ENCODE measurements at regions not wholly inside any gene's neighbourhood (a gene's known extent, or its start where the extent isn't known, plus 50 kb on each side); places are given as distances from the start of the nearest gene placed in this dataset.
A peak's percentile ranks its signal among the peaks of the same experiment; 100 is the strongest.

DNA sequence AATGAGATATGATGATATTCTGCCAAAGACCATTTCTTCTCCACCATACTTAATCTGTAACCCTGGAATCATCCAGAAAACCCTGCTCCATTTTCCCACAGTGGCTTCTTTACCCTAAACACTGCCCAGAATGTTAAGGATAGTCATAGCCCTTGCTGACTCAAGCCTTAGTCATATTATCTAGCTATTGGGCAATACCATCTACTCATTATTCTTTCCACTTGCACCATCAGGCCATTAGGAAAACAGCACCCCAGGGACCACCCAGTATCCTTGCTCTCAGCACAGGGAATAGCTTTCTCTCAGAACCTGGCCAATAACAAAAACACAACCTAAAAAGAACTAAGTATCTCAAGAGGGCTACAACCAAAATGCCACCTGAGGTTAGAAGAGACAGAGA is 445.7 kb upstream of the SLC14A2 start:
- DNase-seq = peak; percentile 16

DNA sequence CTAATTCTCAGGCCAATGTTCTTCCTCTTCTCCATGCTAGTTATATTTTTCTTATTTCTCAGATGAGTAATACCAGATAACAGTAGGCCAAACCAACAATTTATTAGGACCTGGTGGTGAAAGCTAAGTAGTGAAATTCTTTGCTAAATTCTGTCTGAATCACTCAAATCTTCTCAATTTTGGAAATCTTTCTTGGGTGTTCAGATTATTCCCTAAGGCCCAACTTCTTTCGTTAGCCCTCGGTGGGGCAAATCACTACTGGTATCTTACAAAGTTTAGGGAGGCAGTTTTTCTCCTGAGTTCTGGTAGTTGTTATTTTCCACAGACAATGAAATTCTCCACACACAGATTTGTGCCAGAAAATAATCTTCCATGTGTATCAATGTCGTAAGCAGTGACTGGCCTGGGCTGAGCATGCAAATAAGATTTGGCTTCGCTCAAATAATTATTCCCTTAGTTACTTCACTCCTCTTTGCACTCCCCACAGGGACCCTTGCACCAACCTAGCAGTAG is 443.5 kb upstream of the SLC14A2 start:
- DNase-seq = no peak

DNA sequence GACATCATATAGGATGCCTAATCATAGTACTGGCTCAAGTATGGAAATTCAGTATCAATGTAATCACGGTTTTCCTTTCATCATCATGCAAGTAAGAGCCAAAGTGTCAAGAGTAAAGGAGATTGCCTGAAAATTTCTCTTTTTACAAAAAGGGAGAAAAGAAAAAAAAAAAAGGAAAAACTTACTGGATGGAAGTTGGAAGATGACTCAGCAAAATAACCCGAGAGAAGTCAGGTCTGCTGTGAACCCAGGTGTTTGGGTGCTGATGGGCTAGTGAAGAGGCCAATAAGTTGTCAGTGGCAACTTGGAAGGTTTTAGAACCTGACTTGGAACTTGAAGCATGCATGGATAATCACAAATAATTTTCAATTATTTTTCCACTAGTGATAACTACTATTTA is 441.9 kb upstream of the SLC14A2 start:
- no peak for DNase-seq

DNA sequence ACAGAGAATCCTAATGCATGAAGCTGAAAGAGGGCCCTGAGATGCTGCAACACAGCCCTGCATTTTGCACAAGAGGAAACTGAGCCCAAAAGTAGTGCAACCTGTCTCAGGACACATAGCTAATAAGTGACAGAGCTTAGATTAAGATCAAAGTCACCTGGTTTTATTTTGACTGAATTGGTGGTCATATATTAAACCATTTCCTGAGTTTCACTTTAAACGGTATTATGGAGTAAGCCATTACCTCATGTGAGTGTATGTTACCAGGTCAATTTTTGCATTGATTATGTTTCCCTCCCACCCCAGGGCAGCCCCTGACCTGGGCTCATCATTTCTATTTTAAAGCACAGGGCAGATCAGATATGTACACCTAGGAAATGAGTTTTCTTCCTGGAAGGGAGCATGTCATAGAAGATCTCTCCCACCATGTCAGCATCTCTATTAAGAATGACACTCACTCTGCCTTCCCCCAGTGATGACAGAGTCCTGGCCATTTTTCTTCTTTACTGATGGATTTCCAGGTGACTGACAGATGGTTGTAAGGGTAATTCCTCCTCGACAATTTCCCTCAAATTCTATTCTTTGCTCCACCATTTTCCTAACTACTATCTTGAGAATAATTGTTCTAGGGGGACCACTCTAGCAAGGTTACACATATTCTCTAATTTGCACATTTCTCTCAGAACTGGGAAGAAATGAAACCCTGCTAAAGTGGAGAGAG is 441.3 kb upstream of the SLC14A2 start:
- DNase-seq = no peak

DNA sequence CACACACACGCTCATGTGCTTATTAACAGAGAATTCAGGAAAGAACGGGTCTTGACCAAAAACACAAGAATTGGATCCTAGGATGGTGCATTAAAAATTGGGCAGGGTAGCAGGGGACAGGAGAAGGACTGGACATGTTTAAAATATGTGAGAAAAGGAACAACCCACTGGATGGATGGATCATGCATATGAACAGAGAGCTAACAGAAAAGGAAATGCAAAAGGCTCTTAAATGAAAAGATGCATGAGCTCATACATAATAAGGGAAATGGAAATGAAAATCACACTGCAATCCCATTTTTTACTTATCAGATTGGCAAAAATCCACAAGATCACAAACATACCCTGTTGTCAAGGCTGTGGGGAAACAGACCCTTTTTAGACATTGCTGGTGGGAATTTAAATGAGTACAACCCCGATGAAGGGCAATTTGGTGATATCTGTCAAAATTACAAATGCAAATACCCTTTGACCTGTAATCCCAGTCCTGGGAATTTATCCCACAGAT is 440.6 kb upstream of the SLC14A2 start:
- DNase-seq = no peak

DNA sequence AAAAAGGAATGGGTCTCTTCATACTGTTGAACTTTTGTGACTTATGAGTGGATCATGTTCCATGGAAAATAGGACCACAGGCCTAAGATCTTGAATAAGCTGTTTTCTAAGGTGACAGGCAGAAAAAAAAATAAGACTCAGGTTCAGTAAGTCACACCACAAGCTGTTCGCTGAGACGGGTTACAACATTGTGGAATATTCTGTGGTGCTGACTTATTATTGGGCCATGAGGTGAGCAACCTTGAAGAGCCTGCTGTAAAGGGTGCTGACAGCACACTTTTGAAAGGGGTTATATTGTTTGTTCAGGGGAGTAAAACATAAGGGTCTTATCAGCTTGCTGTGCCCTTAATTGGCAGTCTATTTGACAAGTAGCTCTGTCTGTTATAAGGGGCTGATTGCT is 439.8 kb upstream of the SLC14A2 start:
- no peak for DNase-seq

DNA sequence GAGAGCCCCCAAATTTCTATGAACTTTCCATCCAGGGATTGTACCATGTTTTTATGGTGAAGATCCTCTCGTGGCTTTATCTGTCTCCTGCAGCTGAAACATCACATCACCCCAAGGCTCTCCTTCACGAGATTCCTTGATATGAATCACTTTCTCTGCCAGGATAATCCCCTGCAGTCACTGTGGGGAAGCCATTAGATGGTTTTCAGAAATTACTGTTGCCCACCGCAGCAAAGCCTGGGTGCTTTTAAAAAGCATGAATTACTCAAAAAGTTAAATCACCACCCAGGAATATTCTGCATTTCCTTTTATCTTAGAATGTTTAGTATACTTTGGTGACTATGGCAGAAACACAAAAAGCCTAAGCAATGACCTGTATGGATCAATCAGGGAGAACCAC is 428.4 kb upstream of the SLC14A2 start:
- DNase-seq = no peak

DNA sequence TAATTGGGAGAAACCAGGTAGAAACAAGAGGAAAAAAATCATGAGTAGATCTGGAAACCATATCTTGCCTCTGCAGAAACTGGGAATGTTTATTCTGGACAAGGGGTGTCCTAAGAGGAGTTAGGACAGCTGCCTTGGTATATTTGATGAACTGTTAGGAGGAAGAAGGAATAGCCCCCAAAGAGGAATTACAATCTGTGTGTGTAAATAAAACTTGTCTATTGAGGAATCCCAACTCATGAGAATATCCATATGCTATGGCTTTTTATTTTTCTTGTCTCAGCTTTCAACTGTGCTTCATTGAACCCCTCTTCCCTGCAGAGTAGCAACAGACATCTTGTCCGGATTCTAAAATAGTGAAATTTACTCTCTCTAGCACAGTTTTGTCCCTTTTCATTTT is 423.5 kb upstream of the SLC14A2 start:
- DNase-seq = peak; percentile 32

DNA sequence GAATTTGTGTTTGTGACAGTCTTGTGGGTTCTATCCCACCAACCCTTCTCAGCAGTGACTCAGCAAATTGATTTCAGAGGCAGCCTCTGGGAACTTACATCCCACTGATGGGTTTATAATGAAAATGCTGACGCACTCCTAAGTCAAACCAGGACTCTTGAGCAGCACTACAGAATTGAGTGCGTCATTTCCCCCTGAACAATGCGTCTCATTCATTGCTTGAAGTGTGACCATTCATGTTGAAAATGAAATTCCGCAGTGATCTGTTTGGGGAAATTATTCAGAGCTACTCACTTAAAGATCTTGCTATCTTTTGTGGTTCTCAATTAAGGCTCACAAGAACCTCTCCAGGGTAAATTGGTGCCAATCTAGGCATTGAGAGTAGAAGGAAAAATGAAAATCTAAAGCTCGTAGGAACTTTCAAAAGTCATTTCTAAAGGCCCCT is 417.7 kb upstream of the SLC14A2 start:
- DNase-seq = peak; percentile 89

DNA sequence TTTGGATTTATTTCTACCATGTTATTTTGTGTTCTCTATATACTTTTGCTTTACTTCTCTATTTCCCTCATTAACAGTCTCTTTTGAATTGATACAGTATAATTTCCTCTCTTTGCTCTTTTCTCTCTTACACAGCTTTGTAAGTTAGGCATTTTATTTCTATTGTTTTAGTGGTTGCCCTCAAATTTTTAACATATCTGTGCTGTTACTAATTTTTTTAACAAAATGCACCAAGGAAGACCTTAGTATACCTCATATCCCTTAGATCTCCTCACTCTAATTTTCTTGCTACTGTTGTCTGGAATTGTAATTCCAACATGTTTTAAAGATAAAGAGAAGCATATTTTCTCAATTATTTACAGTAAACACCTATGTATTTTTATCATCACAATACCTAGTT is 416.8 kb upstream of the SLC14A2 start:
- DNase-seq = no peak

DNA sequence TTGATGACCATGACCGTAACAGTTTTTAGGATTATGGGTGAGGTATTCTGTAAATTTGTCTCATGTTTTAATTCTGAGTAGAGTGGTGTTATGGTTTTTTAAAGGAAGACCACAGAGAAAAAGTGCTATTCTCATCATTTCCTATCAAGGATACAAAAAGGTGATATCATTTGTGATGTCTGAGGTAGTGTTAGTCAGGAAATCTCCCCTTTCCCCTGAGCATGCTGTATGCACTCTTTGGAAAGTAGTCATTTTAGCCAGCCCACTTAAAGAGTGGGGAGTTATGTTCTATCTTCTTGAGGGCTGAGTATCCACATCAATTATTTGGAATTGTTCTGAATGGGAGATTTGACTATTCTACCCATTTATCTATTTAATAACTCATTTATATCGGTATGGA is 414.2 kb upstream of the SLC14A2 start:
- DNase-seq = no peak

DNA sequence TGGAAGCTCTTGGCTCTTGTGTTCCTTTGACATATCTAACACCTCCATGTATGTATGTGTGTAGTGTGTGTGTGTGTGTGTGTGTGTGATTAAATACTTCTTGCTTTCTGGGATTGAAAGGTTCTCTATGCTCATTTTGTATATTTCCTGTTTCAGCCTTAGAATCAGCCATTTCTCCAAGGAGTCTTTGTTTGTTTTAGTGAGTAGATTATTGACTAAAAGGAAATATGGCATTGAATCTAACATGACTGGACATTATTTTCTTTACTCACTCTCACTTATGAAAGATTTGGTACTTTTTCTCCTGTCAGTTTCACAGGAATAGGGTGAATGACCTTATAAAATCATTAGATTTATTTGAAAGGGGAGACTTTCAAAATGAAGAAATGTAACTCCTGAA is 413.8 kb upstream of the SLC14A2 start:
- peak; percentile 35 for DNase-seq

DNA sequence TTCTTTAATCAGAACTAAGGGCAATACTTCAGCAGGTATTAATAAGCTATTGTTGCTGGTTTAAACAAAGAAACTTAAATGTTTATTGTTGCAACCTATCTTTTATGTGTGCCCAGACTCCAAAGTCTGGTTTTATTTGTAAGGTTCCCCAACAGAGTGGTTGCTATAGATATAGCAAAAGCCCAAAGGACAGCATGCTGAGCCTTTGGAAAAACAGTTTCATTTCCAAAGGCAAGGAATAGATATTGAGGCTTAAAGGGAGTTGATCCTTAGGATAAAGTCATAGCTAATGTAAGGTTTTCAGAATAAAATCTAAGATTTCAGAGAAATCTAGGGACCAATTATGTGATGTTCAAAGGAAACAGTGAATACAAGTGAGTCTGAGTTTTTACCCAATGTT is 413.2 kb upstream of the SLC14A2 start:
- peak; percentile 28 for DNase-seq

DNA sequence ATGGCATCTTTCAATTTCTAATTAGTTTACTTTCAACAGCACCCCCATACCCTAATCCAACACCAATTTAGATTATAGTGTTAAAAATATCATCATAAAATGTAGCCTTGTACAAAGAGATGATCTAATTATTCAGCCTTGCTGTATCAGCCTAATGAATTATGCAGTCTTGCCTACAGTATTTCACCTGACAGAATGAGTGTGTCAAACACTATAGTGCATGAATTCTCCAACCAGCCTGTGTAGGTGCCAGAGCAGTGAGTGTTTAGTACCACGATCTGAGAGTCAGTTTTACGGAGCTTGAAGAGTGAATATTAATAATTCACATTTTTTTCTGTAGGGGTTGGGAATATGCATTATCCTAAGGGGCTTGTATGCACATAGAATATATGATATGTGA is 411.6 kb upstream of the SLC14A2 start:
- DNase-seq = no peak

DNA sequence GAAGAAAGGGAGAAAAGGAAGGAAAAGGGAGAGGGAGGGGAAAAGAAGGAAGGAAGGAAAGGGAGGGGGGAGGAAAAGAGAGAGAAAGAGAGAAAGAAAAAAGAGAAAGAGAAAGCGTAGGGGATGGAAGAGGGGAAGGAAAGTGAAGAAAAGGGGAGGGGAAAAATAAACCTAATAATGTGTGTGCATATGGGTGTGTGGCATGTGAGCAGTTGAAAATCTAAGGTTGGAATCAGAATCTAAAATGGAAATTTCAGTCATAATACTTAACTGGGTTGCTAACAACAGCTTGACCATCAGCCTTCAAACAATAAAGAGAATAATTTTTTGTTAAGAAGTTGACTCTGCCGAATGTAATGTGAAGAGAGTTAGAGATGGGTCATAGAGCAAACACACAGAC is 407.9 kb upstream of the SLC14A2 start:
- no peak for DNase-seq

DNA sequence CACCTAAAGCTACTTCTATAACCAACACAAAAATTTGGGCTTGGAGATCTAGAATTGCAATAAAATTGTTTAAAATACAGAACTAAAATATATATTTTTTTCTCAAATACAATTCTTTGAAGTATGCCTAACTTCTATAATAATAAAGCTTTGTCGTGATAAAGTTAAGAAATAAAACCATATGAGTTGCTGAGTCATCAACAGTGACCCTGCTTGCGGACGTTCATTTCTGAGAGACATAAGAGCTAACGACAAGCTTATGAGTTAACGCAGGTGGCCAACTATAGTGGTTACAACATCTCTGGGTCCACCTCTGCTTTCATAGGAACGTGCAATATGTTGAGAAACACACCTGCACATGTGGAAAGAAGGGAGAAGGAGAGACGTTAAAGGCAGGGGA is 407.1 kb upstream of the SLC14A2 start:
- no peak for DNase-seq

DNA sequence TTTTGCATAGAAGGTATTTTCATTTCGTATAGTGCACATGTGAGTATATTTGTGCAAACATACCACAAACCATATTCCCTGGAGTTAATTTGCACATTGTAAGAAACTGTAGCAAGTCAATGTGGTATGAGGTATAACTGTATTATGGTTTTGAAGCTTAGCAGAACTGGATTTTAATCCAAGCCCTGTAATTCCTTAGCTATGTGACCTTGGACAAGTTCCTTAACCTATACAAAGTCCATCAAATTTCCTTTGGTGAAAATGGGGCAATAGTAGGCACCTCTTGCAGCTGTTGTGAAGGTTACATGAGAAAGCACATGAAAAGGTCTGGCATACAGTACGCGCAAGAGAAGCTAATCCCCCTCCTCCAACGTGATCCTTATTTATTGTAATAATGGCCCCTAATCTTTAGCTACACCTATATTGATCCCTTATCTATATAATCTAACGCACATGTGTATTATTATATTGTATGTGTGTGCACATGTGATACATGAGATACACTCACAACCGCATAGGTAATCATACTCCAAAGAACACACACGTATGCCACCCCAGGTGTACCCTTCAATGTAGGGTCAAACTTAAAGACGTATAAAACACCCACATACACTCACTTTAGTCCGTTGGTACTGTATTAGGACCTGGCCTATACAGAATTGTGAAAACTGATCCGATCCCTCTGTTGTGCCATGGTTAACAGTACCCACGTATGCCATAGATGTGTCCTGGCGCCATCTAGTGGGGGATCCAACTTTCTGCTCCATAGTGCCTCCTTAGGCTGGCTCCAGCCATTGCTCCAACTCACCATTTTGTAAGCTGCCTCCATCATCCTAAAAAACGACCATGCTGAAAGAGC is 402.9 kb upstream of the SLC14A2 start:
- DNase-seq = peak; percentile 96

DNA sequence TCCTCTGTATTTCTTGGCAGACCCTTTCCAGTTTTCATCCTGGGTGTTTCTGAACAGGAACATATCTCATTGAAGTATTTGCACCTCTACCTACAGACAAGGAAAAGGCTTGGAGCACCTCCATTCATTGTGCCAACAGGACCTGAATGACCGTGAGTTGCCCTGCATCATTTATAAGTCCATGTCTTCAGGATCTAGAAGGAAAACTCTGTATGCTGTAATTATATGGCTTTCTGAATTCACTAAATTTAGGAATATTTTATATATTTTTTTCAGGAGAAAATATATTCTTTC is 402.3 kb upstream of the SLC14A2 start:
- DNase-seq = no peak

DNA sequence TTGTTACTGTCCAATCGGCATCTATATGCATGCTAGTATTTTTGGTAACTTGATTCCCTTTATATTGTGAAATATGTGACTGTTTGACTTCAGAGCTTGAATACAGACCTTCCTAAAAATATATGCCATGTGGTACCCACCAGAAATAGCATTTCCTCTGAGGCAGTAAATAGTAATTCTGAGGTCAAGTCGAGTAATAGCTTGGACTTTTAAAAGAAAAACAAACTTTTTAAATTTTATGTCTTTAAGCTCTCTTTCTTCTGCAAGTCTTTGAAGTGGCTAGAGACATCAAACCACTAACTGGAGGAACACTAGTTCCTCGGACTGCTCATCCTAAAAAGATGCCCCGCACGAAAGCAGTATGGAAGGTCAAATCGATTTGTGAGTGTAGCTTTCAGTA is 396.8 kb upstream of the SLC14A2 start:
- DNase-seq = no peak

DNA sequence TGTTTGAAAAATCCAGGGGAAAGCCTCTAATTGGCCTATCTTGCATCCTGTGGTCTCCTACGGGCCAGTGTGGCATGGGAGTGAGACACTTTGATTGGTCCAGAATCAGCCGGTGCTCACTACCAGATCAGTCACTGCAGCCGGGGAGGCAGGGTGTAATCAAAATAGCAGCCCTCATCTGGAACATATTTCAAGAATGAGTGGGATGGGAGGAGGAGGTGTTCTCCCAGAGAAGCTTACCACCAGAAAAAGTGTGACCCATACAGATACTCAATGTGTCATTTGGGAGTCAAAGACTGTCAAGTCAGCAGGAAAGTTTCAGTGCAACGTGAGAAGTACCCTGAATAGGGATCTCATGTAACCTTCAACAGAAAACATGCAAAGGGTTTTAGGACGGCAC is 393.9 kb upstream of the SLC14A2 start:
- DNase-seq = no peak

DNA sequence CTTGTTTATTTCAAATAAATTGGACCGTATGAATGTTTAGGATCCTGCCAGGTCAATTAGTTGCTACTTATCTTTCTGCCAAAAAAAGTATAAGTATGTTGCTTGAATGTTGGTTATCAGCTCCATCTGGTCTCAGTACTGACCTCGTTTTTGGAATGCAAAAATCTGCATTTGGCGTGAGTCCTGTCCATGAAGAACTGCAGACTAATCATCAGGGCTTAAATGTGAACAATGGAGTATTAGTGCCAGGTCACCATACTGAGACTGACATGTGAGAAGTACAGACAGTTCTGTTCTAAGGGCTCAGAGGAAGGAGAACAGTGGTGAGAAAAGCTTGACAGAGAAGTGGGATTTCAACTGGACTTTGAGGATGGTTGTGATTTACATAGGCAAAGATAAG is 393.1 kb upstream of the SLC14A2 start:
- DNase-seq = no peak

DNA sequence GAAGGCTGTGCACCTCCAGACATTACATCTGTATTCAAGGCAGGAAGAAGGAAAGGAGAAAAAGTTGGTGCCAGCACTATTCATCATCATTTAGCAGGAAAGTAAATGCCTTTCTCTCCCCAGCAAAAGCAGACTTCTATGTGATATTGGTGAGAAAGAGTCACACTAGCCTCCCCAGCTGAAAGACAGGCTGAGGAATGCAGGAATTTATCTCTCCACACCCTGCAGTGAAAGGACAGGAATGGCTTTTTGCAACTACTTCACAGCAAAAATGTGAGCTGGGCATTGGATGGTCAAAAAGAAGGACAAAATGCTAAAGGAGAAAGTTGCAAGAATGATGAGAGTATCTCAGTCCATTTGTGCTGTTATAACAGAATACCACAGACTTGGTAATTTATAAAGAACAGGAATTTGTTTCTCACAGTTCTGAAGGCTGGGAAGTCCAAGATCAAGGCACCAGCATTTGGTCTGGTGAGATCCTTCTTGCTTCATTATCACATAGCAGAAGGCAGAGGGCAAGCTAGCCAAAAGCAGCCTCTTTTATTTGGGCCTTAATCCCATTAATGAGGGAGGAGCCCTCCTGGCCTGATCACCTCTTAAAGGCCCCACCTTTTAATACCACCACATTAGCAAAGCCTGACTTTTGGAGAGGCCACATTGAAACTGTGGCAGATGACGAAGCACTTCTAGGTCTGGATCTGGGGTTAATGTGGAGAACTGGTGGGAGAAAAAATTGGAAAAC is 388.1 kb upstream of the SLC14A2 start:
- no peak for DNase-seq

DNA sequence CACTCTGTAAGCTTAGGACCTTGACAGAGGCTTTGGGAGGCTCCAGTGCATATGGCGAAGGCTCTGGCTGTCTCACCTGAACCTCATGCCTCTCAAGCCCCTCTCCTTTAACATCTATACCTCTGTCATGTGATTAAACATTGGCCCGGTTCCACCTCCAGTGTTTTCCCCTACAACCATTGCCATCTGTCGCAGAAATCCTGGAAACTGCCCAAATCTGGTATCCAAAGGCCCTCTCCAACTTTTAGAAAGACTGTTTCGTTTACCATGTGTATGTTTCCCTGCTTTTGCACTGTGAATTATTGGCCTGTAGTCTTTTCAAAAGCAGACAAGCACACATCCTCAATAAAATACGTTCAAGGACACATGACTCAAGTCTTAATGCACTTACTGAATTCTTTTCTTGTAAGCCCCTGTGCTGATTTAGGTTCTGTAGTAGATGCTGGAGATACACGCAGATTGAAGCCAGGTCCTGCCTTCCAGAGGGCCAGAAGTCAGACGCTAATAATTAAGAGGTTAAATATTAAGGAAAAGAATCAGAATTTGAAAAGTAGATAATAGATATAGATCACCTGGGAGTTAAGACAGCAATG is 386.4 kb upstream of the SLC14A2 start:
- no peak for DNase-seq

Measured in DMS53 (cell line).